ENCODE measurements at regions not wholly inside any gene's neighbourhood (a gene's known extent, or its start where the extent isn't known, plus 50 kb on each side); places are given as distances from the start of the nearest gene placed in this dataset.

- TF ChIP-seq, protein P1, sequence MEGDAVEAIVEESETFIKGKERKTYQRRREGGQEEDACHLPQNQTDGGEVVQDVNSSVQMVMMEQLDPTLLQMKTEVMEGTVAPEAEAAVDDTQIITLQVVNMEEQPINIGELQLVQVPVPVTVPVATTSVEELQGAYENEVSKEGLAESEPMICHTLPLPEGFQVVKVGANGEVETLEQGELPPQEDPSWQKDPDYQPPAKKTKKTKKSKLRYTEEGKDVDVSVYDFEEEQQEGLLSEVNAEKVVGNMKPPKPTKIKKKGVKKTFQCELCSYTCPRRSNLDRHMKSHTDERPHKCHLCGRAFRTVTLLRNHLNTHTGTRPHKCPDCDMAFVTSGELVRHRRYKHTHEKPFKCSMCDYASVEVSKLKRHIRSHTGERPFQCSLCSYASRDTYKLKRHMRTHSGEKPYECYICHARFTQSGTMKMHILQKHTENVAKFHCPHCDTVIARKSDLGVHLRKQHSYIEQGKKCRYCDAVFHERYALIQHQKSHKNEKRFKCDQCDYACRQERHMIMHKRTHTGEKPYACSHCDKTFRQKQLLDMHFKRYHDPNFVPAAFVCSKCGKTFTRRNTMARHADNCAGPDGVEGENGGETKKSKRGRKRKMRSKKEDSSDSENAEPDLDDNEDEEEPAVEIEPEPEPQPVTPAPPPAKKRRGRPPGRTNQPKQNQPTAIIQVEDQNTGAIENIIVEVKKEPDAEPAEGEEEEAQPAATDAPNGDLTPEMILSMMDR (IDR thresholded peaks at IDR 0.05): no peak
- Mint-ChIP-seq H3K27ac (no peak overlapping the region), H3K9me3 (peaks cover 4% of the 10 kb centered on the region), H3K4me3 (no peak overlapping the region), H3K4me1 (ENCODE audit: low read depth) (no peaks in the 10 kb centered on the region), H3K36me3 (ENCODE audit: low read depth) (no peaks in the 10 kb centered on the region), H3K27me3 (peaks cover 16% of the 10 kb centered on the region)
- Histone ChIP-seq H3K4me1 (ENCODE audit: insufficient read depth, low read length) (no peaks in the 10 kb centered on the region), H3K27me3 (ENCODE audit: control insufficient read depth in 1 of 2, insufficient read depth in 2 of 2, low read length in 2 of 2) (peaks cover 0 to 5% of the 10 kb centered on the region in 2 experiments), H3K9me3 (ENCODE audit: control insufficient read depth in 1 of 2, insufficient read depth in 1 of 2, low read length in 2 of 2) (peaks cover 2 to 3% of the 10 kb centered on the region in 2 experiments), H3K27ac (ENCODE audit: low read depth in 1 of 2, low read length in 2 of 2) (no peak overlapping the region), H3K36me3 (ENCODE audit: insufficient read depth, low read length) (no peaks in the 10 kb centered on the region), H3K4me3 (ENCODE audit: low read length) (no peak overlapping the region)
- POLR2A ChIA-PET: no interaction called here
- CTCF ChIA-PET: no interaction called here
- ATAC-seq (ENCODE audit: poor library complexity) (no peak), DNase-seq (no peak)
- intact Hi-C loops (cut with DNase I, micrococcal nuclease): no loop called here
Observed at GRCh38 chr10:2660276-2660675, 407.1 kb upstream of the PFKP start.

GRCh38 chr10:2659660-2660209 is 407.6 kb upstream of the PFKP start:
- no peak overlapping the region for H3K27ac Mint-ChIP-seq
- ATAC-seq (ENCODE audit: poor library complexity) (no peak), DNase-seq (no peak)
- H3K27me3 Mint-ChIP-seq: peaks cover 16% of the 10 kb centered on the region
- Histone ChIP-seq H3K27ac (ENCODE audit: low read depth in 1 of 2, low read length in 2 of 2) (no peak overlapping the region), H3K9me3 (ENCODE audit: control insufficient read depth in 1 of 2, insufficient read depth in 1 of 2, low read length in 2 of 2) (peaks cover 0 to 3% of the 10 kb centered on the region in 2 experiments), H3K4me3 (ENCODE audit: low read length) (no peak overlapping the region), H3K27me3 (ENCODE audit: control insufficient read depth in 1 of 2, insufficient read depth in 2 of 2, low read length in 2 of 2) (peaks cover 0 to 5% of the 10 kb centered on the region in 2 experiments), H3K36me3 (ENCODE audit: insufficient read depth, low read length) (no peaks in the 10 kb centered on the region), H3K4me1 (ENCODE audit: insufficient read depth, low read length) (no peaks in the 10 kb centered on the region)
- TF ChIP-seq, protein P1 (IDR thresholded peaks at IDR 0.05): no peak
- H3K36me3 Mint-ChIP-seq (ENCODE audit: low read depth): no peaks in the 10 kb centered on the region
- H3K9me3 Mint-ChIP-seq: peaks cover 6% of the 10 kb centered on the region
- H3K4me3 Mint-ChIP-seq: no peak overlapping the region
- H3K4me1 Mint-ChIP-seq (ENCODE audit: low read depth): no peaks in the 10 kb centered on the region
- ChIA-PET CTCF (no interaction called here), POLR2A (no interaction called here)
- intact Hi-C loops (cut with DNase I, micrococcal nuclease): no loop called here

- Mint-ChIP-seq H3K27me3 (peaks cover 16% of the 10 kb centered on the region), H3K4me3 (no peak overlapping the region), H3K27ac (no peak overlapping the region), H3K4me1 (ENCODE audit: low read depth) (no peaks in the 10 kb centered on the region), H3K36me3 (ENCODE audit: low read depth) (no peaks in the 10 kb centered on the region), H3K9me3 (peaks cover 2% of the 10 kb centered on the region)
- no peak overlapping the region for H3K4me3 ChIP-seq (ENCODE audit: low read length)
- ChIA-PET CTCF (no interaction called here), POLR2A (no interaction called here)
- peaks cover 0 to 3% of the 10 kb centered on the region in 2 experiments for H3K9me3 ChIP-seq (ENCODE audit: control insufficient read depth in 1 of 2, insufficient read depth in 1 of 2, low read length in 2 of 2)
- DNase-seq: no peak
- H3K27ac ChIP-seq (ENCODE audit: low read depth in 1 of 2, low read length in 2 of 2): no peak overlapping the region
- intact Hi-C loops (cut with DNase I, micrococcal nuclease): no loop called here
- no peak for ATAC-seq (ENCODE audit: poor library complexity)
- H3K4me1 ChIP-seq (ENCODE audit: insufficient read depth, low read length): no peaks in the 10 kb centered on the region
- H3K36me3 ChIP-seq (ENCODE audit: insufficient read depth, low read length): no peaks in the 10 kb centered on the region
- TF ChIP-seq, protein P1 (IDR thresholded peaks at IDR 0.05): no peak
- H3K27me3 ChIP-seq (ENCODE audit: control insufficient read depth in 1 of 2, insufficient read depth in 2 of 2, low read length in 2 of 2): peaks cover 0 to 5% of the 10 kb centered on the region in 2 experiments
Observed at GRCh38 chr10:2658780-2659179, 408.6 kb upstream of the PFKP start.
